ENCODE measurements at regions not wholly inside any gene's neighbourhood (a gene's known extent, or its start where the extent isn't known, plus 50 kb on each side); places are given as distances from the start of the nearest gene placed in this dataset.

GRCh38 chr2:236847538-236848263 lies 238.0 kb upstream of the COPS8 start:
- H3K27me3 Mint-ChIP-seq (ENCODE audit: low read depth) = peaks cover 17% of the 10 kb centered on the region
- no peak for TF ChIP-seq CTCF (conservative IDR thresholded peaks at IDR 0.05)
- H3K4me3 Mint-ChIP-seq = peak overlapping the region; percentile 56
- H3K36me3 Mint-ChIP-seq (ENCODE audit: low read depth) = peaks cover 13% of the 10 kb centered on the region
- peaks cover 47% of the 10 kb centered on the region for H3K4me1 Mint-ChIP-seq
- H3K9me3 Mint-ChIP-seq = peaks cover 10% of the 10 kb centered on the region
- no peak for DNase-seq (ENCODE audit: low read depth, low spot score)
- H3K27ac Mint-ChIP-seq (ENCODE audit: unreplicated experiment) = peak overlapping the region; percentile 39

GRCh38 chr2:236848501-236848900 lies 237.2 kb upstream of the COPS8 start:
- no peak for TF ChIP-seq CTCF (conservative IDR thresholded peaks at IDR 0.05)
- peaks cover 10% of the 10 kb centered on the region for H3K9me3 Mint-ChIP-seq
- peaks cover 13% of the 10 kb centered on the region for H3K36me3 Mint-ChIP-seq (ENCODE audit: low read depth)
- no peak overlapping the region for H3K27ac Mint-ChIP-seq (ENCODE audit: unreplicated experiment)
- peaks cover 21% of the 10 kb centered on the region for H3K27me3 Mint-ChIP-seq (ENCODE audit: low read depth)
- DNase-seq (ENCODE audit: low read depth, low spot score) = no peak
- no peak overlapping the region for H3K4me3 Mint-ChIP-seq
- H3K4me1 Mint-ChIP-seq = peaks cover 50% of the 10 kb centered on the region

GRCh38 chr2:236849508-236849907 lies 236.2 kb upstream of the COPS8 start:
- Mint-ChIP-seq H3K27me3 (ENCODE audit: low read depth) (peaks cover 21% of the 10 kb centered on the region), H3K36me3 (ENCODE audit: low read depth) (peaks cover 5% of the 10 kb centered on the region), H3K27ac (ENCODE audit: unreplicated experiment) (no peak overlapping the region), H3K9me3 (peaks cover 9% of the 10 kb centered on the region), H3K4me1 (peaks cover 50% of the 10 kb centered on the region), H3K4me3 (no peak overlapping the region)
- no peak for DNase-seq (ENCODE audit: low read depth, low spot score)
- no peak for TF ChIP-seq CTCF (conservative IDR thresholded peaks at IDR 0.05)

GRCh38 chr2:236849940-236850339 lies 235.7 kb upstream of the COPS8 start:
- Mint-ChIP-seq H3K27me3 (ENCODE audit: low read depth) (peaks cover 21% of the 10 kb centered on the region), H3K9me3 (peaks cover 6% of the 10 kb centered on the region), H3K4me1 (peaks cover 50% of the 10 kb centered on the region), H3K27ac (ENCODE audit: unreplicated experiment) (no peak overlapping the region), H3K36me3 (ENCODE audit: low read depth) (peaks cover 3% of the 10 kb centered on the region), H3K4me3 (no peak overlapping the region)
- no peak for TF ChIP-seq CTCF (conservative IDR thresholded peaks at IDR 0.05)
- DNase-seq (ENCODE audit: low read depth, low spot score) = no peak

- no peak overlapping the region for H3K27ac Mint-ChIP-seq (ENCODE audit: unreplicated experiment)
- peaks cover 56% of the 10 kb centered on the region for H3K4me1 Mint-ChIP-seq
- no peak for DNase-seq (ENCODE audit: low read depth, low spot score)
- H3K27me3 Mint-ChIP-seq (ENCODE audit: low read depth) = peaks cover 27% of the 10 kb centered on the region
- H3K4me3 Mint-ChIP-seq = no peak overlapping the region
- TF ChIP-seq CTCF (conservative IDR thresholded peaks at IDR 0.05) = no peak
- H3K9me3 Mint-ChIP-seq = peaks cover 7% of the 10 kb centered on the region
- no peaks in the 10 kb centered on the region for H3K36me3 Mint-ChIP-seq (ENCODE audit: low read depth)
These were observed 234.5 kb upstream of the COPS8 start for GRCh38 chr2:236851187-236851586.

All from neural crest cell (in vitro differentiated cells).